ENCODE measurements at regions not wholly inside any gene's neighbourhood (a gene's known extent, or its start where the extent isn't known, plus 50 kb on each side); places are given as distances from the start of the nearest gene placed in this dataset.
A peak's percentile ranks its signal among the peaks of the same experiment; 100 is the strongest.

DNA sequence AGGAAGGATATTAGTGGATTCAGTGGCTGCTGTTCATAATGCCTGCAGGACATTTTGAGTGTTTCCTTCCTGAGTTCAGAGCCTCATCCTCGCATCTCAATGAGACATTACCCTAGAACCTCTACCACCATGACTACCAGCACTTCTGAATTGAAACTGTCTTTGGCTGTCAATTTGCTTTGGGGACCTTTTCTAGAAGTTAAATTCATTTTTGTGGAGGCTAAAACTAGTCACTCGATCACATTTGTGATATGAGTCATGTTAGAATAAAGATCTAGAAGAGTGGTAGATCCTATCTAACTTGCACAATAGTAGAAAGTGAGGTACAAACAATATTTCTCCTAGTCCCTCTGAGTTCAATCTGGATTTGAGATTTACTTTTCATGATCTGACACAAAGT is 124.9 kb downstream of the KCNRG start:
- no peaks in the 10 kb centered on the region for H3K27me3 ChIP-seq
- no peak overlapping the region for H3K27ac ChIP-seq
- no peaks in the 10 kb centered on the region for H3K36me3 ChIP-seq
- TF ChIP-seq, protein P1, sequence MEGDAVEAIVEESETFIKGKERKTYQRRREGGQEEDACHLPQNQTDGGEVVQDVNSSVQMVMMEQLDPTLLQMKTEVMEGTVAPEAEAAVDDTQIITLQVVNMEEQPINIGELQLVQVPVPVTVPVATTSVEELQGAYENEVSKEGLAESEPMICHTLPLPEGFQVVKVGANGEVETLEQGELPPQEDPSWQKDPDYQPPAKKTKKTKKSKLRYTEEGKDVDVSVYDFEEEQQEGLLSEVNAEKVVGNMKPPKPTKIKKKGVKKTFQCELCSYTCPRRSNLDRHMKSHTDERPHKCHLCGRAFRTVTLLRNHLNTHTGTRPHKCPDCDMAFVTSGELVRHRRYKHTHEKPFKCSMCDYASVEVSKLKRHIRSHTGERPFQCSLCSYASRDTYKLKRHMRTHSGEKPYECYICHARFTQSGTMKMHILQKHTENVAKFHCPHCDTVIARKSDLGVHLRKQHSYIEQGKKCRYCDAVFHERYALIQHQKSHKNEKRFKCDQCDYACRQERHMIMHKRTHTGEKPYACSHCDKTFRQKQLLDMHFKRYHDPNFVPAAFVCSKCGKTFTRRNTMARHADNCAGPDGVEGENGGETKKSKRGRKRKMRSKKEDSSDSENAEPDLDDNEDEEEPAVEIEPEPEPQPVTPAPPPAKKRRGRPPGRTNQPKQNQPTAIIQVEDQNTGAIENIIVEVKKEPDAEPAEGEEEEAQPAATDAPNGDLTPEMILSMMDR (IDR thresholded peaks at IDR 0.05), result no peak
- intact Hi-C loops (cut with DNase I), result no loop called here
- no peaks in the 10 kb centered on the region for H3K9me3 ChIP-seq
- no peak for DNase-seq (ENCODE audit: low spot score in 2 of 2)
- peak overlapping the region in 1 of 2 donors; percentile 1 for H3K4me3 ChIP-seq
- H3K4me1 ChIP-seq, result no peaks in the 10 kb centered on the region

DNA sequence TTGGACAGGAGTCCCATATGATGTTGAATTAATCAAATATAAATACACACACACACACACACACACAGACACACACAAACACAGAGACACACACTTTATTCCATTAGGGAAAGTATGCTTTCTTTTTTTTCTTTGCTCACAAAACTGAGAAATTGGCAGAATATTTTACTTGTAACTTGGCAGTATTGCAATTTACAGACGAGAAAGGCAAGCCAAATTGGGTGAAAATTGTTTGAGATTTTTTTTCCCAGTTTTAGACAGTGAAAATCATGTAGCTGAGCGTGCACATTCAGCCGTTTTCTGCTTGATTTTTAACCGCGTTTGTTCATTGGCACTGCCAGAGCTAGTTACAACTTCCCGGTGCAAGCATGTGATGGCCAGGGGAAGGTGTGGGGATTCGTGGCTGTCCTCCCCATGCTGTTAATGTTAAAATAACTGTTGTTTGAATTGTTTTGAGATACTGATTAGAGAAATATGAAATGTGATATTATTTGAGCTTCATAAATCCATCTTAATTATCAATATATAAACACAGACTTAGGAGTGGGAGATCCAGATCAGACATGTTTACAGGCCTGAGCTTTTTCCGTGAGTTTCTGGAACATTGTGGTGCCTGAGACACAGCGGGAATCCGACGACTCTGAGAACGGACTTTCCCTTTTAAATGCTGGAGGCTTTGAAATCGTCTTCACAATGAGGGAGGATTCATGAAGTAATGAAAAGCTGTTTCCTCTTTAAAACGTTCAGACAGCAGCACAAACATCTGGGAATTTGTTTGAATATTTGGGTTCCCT is 125.5 kb downstream of the KCNRG start:
- H3K4me1 ChIP-seq, result no peaks in the 10 kb centered on the region
- no peaks in the 10 kb centered on the region for H3K9me3 ChIP-seq
- peak overlapping the region in 1 of 2 donors; percentile 1 for H3K4me3 ChIP-seq
- intact Hi-C loops (cut with DNase I), result no loop called here
- H3K27me3 ChIP-seq, result no peaks in the 10 kb centered on the region
- H3K36me3 ChIP-seq, result no peaks in the 10 kb centered on the region
- DNase-seq (ENCODE audit: low spot score in 2 of 2), result no peak
- TF ChIP-seq, protein P1 (IDR thresholded peaks at IDR 0.05), result no peak
- H3K27ac ChIP-seq, result peak overlapping the region in 1 of 2 donors; percentile 27

DNA sequence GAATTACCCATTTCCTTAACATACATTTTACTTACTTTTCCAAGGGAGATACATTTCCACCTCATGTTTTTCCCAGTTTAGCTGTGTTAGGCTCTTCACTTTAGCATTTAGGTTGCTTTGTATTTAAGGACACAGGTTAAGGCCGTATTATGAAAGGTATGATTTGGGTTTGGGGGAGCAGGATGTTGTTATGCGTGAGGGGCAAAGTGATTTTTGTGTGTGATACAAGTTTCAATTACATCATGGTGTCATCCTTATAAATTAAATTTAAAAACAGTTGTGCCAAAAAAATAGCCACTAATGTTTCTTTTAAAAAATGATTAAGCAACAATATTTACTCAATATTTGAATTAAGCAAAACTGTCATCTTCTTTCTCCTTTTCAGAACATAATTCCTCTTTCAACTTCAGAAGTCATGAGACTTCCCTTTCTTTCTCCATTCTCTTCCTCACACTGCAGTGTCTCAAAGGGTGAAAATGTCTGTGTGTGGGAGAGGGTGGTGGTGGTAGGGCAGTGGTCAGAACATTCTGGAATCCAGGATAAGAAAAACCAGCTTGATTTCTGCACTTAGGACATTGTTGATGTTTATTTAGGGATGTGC is 126.2 kb downstream of the KCNRG start:
- peak overlapping the region in 1 of 2 donors; percentile 27 for H3K27ac ChIP-seq

DNA sequence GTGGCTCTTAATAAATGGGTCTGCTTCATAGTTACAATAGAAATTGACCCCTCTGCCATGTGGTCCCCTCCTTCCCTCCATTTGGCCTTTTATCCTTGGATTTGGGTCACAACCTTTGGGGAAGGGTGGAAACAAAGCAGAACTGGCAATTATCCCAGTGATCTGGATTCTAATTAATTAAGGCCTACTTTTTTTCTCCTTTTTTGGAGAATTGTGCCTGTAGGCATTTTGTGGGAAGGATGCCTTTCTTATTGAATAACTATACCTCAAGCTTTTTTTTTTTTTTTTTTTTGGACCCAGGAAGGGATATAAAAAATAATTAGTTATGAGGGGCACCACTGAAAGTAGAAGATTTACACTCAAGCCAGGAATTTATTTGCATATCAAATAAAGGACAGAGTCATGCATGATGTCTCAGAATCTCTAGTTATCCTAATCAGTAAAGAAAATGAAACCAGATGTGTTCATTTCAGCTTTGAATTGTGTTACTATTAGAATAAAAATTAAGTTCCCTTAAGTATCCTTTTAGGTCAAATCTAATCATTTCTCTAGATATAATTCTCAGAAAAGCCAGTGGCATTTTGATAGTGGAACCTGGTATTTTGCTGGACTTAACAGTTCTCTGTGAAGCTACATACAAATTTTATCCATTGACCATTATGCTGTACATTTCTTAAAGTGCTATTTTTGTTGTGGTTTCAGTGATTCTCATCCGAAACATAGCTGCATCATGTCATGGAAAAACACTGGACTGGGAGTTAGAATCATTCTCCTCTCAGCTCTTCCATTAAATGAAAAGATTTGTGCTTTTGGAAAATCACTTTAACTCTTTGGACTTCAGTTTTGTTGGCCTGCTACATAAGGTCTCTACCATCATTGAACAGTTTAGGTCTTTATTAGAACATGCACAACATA is 129.3 kb downstream of the KCNRG start:
- intact Hi-C loops (cut with DNase I), result no loop called here
- Histone ChIP-seq H3K9me3 (no peaks in the 10 kb centered on the region), H3K4me3 (no peak overlapping the region), H3K27me3 (no peaks in the 10 kb centered on the region), H3K4me1 (no peaks in the 10 kb centered on the region), H3K36me3 (no peaks in the 10 kb centered on the region), H3K27ac (no peak overlapping the region)
- DNase-seq (ENCODE audit: low spot score in 2 of 2), result no peak
- TF ChIP-seq, protein P1 (IDR thresholded peaks at IDR 0.05), result no peak

More for the DNA sequence above, 126.2 kb downstream of the KCNRG start:
- intact Hi-C loops (cut with DNase I), result no loop called here
- H3K4me3 ChIP-seq, result no peak overlapping the region
- H3K9me3 ChIP-seq, result no peaks in the 10 kb centered on the region
- no peaks in the 10 kb centered on the region for H3K36me3 ChIP-seq
- no peak for DNase-seq (ENCODE audit: low spot score in 2 of 2)
- TF ChIP-seq, protein P1 (IDR thresholded peaks at IDR 0.05), result no peak
- no peaks in the 10 kb centered on the region for H3K27me3 ChIP-seq
- H3K4me1 ChIP-seq, result no peaks in the 10 kb centered on the region

DNA sequence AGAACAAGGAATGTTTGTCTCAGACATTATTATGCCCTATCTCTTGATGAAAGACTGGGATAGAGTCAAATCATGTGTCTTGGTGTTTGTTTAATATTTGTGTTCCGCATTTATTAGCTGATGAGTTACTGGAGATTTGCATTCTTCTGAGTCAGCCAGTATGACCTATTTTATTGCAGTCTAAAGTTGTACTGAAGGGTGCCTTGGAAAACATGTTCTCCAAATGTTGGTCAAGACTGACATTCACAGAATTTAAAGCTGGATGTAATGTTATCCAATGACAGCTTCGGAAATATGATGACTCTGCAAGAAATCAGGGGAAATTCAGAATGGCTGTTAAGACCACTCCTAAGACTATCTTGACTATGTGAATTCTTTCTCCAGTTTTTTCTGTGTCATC is 134.0 kb downstream of the KCNRG start:
- no peak overlapping the region for H3K4me3 ChIP-seq
- intact Hi-C loops (cut with DNase I), result no loop called here
- H3K27ac ChIP-seq, result no peak overlapping the region
- DNase-seq (ENCODE audit: low spot score in 2 of 2), result no peak
- H3K27me3 ChIP-seq, result no peaks in the 10 kb centered on the region
- no peaks in the 10 kb centered on the region for H3K36me3 ChIP-seq
- no peaks in the 10 kb centered on the region for H3K9me3 ChIP-seq
- TF ChIP-seq, protein P1 (IDR thresholded peaks at IDR 0.05), result no peak
- H3K4me1 ChIP-seq, result no peaks in the 10 kb centered on the region
